ENCODE measurements at regions not wholly inside any gene's neighbourhood (a gene's known extent, or its start where the extent isn't known, plus 50 kb on each side); places are given as distances from the start of the nearest gene placed in this dataset.

- ATAC-seq (ENCODE audit: low read depth in 2 of 2) (no peak), DNase-seq (no peak)
- no peaks in the 10 kb centered on the region for H3K36me3 Mint-ChIP-seq
- Histone ChIP-seq H3K27me3 (ENCODE audit: control insufficient read depth, insufficient read depth, low read length) (no peaks in the 10 kb centered on the region), H3K27ac (ENCODE audit: insufficient read depth, low read length, poor library complexity, severe bottlenecking) (no peak overlapping the region), H3K4me1 (ENCODE audit: control insufficient read depth, insufficient read depth, low read length, poor library complexity, severe bottlenecking) (no peaks in the 10 kb centered on the region), H3K36me3 (ENCODE audit: control insufficient read depth, insufficient read depth, low read length) (no peaks in the 10 kb centered on the region), H3K4me3 (ENCODE audit: low read depth, low read length) (no peak overlapping the region), H3K9me3 (ENCODE audit: control insufficient read depth in 2 of 2, low read length in 2 of 2) (no peaks in the 10 kb centered on the region)
- H3K9me3 Mint-ChIP-seq, result peaks cover 0 to 10% (median 0%) of the 10 kb centered on the region in 7 donors
- H3K27me3 Mint-ChIP-seq, result no peaks in the 10 kb centered on the region
- no peak overlapping the region for H3K4me3 Mint-ChIP-seq
- no peaks in the 10 kb centered on the region for H3K4me1 Mint-ChIP-seq
- no peak overlapping the region for H3K27ac Mint-ChIP-seq
These were observed 58.2 kb upstream of the RXFP2 start for GRCh38 chr13:31681133-31681532.

- Histone ChIP-seq H3K36me3 (ENCODE audit: control insufficient read depth, insufficient read depth, low read length) (no peaks in the 10 kb centered on the region), H3K9me3 (ENCODE audit: control insufficient read depth in 2 of 2, low read length in 2 of 2) (no peaks in the 10 kb centered on the region), H3K4me3 (ENCODE audit: low read depth, low read length) (no peak overlapping the region), H3K4me1 (ENCODE audit: control insufficient read depth, insufficient read depth, low read length, poor library complexity, severe bottlenecking) (no peaks in the 10 kb centered on the region), H3K27ac (ENCODE audit: insufficient read depth, low read length, poor library complexity, severe bottlenecking) (no peak overlapping the region), H3K27me3 (ENCODE audit: control insufficient read depth, insufficient read depth, low read length) (no peaks in the 10 kb centered on the region)
- Mint-ChIP-seq H3K9me3 (peaks cover 0 to 10% (median under 1%) of the 10 kb centered on the region in 7 donors), H3K36me3 (no peaks in the 10 kb centered on the region), H3K4me1 (no peaks in the 10 kb centered on the region), H3K27ac (no peak overlapping the region), H3K27me3 (no peaks in the 10 kb centered on the region), H3K4me3 (no peak overlapping the region)
- ATAC-seq (ENCODE audit: low read depth in 2 of 2) (no peak), DNase-seq (no peak)
These were observed 54.9 kb upstream of the RXFP2 start for GRCh38 chr13:31684466-31684865.

GRCh38 chr13:31686670-31687425 lies 52.5 kb upstream of the RXFP2 start:
- H3K27me3 ChIP-seq (ENCODE audit: control insufficient read depth, insufficient read depth, low read length), result no peaks in the 10 kb centered on the region
- H3K27ac ChIP-seq (ENCODE audit: insufficient read depth, low read length, poor library complexity, severe bottlenecking), result no peak overlapping the region
- no peak overlapping the region for H3K4me3 ChIP-seq (ENCODE audit: low read depth, low read length)
- DNase-seq (no peak), ATAC-seq (ENCODE audit: low read depth in 2 of 2) (no peak)
- H3K9me3 Mint-ChIP-seq, result peaks cover 0 to 6% (median 3%) of the 10 kb centered on the region in 7 donors
- no peaks in the 10 kb centered on the region for H3K36me3 Mint-ChIP-seq
- H3K4me3 Mint-ChIP-seq, result no peak overlapping the region
- no peak overlapping the region for H3K27ac Mint-ChIP-seq
- no peaks in the 10 kb centered on the region for H3K27me3 Mint-ChIP-seq
- no peaks in the 10 kb centered on the region for H3K4me1 ChIP-seq (ENCODE audit: control insufficient read depth, insufficient read depth, low read length, poor library complexity, severe bottlenecking)
- no peaks in the 10 kb centered on the region for H3K36me3 ChIP-seq (ENCODE audit: control insufficient read depth, insufficient read depth, low read length)
- no peaks in the 10 kb centered on the region for H3K9me3 ChIP-seq (ENCODE audit: control insufficient read depth in 2 of 2, low read length in 2 of 2)
- no peaks in the 10 kb centered on the region for H3K4me1 Mint-ChIP-seq
